Gastroesophageal sphincter (tissue), 4 donors: ENCODE measurements at regions not wholly inside any gene's neighbourhood (a gene's known extent, or its start where the extent isn't known, plus 50 kb on each side); places are given as distances from the start of the nearest gene placed in this dataset.

ENCODE experiments used
- ATAC-seq: fragments of 150-250 bp; one replicate; pipeline ENCODE4 v1.9.1; 2016; ENCODE audit warnings: mild to moderate bottlenecking, moderate library complexity
- H3K27ac ChIP-seq, 4 donors: fragments of 200-600 bp; sonication (generic) in 3 of 4; 1 replicate in 3 of 4; 2 replicates in 1 of 4; pipeline ENCODE4 v1.5.1; 2016 to 2019
- H3K27me3 ChIP-seq: fragments of 200-600 bp; sonication (generic); one replicate; pipeline ENCODE4 v1.5.1; 2019
- H3K36me3 ChIP-seq, 2 donors: fragments of 200-600 bp; sonication (generic); one replicate each; pipeline ENCODE4 v1.5.1; 2019; ENCODE audit warnings: control low read depth in 1 of 2
- H3K4me1 ChIP-seq, 3 donors: fragments of 200-600 bp; sonication (generic); 1 replicate in 2 of 3; 2 replicates in 1 of 3; pipeline ENCODE4 v1.5.1; 2016 to 2019; ENCODE audit warnings: control low read depth in 2 of 3
- H3K4me3 ChIP-seq, 2 donors: fragments of 200-600 bp; sonication (generic); one replicate each; pipeline ENCODE4 v1.5.1; 2019; ENCODE audit warnings: mild to moderate bottlenecking in 1 of 2, moderate library complexity in 1 of 2
- H3K9me3 ChIP-seq, 3 donors: fragments of 200-600 bp; sonication (generic); one replicate each; pipeline ENCODE4 v1.5.1; 2017 to 2019; ENCODE audit warnings: control low read depth in 2 of 3
- EP300 ChIP-seq: sonication (generic); formaldehyde crosslinking; IDR thresholded peaks from one replicate; pipeline ENCODE4 v1.6.1; 2017; ENCODE audit warnings: antibody characterized with exemption, mild to moderate bottlenecking
- POLR2A ChIP-seq, 2 donors: fragments of 450-650 bp; IDR thresholded peaks; one replicate each; pipeline ENCODE4 v1.6.1; 2017; ENCODE audit warnings: antibody characterized with exemption in 2 of 2, mild to moderate bottlenecking in 2 of 2, moderate library complexity in 1 of 2
- POLR2AphosphoS5 ChIP-seq: sonication (generic); formaldehyde crosslinking; IDR thresholded peaks from one replicate; pipeline ENCODE4 v1.6.1; 2017; ENCODE audit warnings: antibody characterized with exemption
- WGBS, 2 donors: methylation state at CpG; one replicate each; pipeline ENCODE4 v1.1.5; 2018; ENCODE audit warnings: low coverage in 1 of 2; 5-methylcytosine and 5-hydroxymethylcytosine counted together
- TF ChIP-seq, protein P1 (sequence below), 4 experiments: fragments of 200-600 bp in 2 of 4; fragments of 450-650 bp in 2 of 4; sonication (generic) in 1 of 4; IDR thresholded peaks; one replicate each; pipeline ENCODE4 v1.5.1; 2017 to 2019; ENCODE audit warnings: antibody characterized with exemption in 4 of 4, mild to moderate bottlenecking in 2 of 4, moderate library complexity in 2 of 4

DNA sequence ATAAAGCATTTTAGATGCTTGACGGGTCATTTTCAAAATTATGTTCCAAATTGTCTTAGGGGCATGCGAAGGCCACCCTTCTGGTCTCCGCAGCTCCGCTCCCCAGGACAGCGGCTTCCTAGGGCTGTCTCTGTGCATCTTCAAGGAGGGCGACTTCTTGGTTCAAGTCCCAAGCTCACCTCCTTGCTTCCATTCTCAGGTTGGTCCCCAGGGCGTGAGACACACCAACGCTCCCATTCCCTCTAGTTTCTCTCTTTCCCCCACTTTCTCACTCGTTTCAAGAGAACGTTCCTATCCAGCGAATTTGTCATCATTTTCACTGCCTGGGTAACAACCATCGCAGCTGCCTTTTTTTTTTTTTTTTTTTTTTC, 109.4 kb upstream of the CCND2 start:
- WGBS, 2 donors, result 49 to 70% methylated on average over 9 to 11 of the region's 12 CpGs
- H3K9me3 ChIP-seq, result no peaks in the 10 kb centered on the region
- peak overlapping the region in 1 of 4 donors; percentile 75 for H3K27ac ChIP-seq

DNA sequence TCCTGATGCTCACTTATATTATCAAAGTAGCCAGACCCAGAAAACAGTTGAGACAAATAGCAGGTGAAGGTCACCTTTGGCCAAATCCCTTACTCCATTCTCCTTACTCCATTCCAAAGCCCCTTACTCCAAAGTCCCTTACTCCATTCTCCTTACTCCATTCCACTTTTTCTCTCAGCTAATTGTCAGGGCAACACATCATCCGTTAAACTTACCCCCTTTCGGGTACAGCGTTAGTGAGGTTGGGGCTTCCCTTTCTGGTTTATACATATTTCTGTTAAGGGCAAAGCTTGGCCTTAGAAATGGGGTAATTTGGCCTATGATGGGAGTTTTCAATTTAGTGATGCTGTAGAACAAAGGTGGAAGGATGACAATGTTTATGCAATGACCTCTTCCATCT, 111.8 kb upstream of the CCND2 start:
- H3K27ac ChIP-seq, result no peak overlapping the region
- H3K27me3 ChIP-seq, result peaks cover 7% of the 10 kb centered on the region
- H3K36me3 ChIP-seq, result no peaks in the 10 kb centered on the region
- H3K4me1 ChIP-seq, result peaks cover 0 to 15% (median 3%) of the 10 kb centered on the region in 3 donors
- no peaks in the 10 kb centered on the region for H3K9me3 ChIP-seq
- TF ChIP-seq POLR2A (IDR thresholded peaks at IDR 0.05) (no peak), POLR2AphosphoS5 (no peak), EP300 (no peak)
- TF ChIP-seq, protein P1, sequence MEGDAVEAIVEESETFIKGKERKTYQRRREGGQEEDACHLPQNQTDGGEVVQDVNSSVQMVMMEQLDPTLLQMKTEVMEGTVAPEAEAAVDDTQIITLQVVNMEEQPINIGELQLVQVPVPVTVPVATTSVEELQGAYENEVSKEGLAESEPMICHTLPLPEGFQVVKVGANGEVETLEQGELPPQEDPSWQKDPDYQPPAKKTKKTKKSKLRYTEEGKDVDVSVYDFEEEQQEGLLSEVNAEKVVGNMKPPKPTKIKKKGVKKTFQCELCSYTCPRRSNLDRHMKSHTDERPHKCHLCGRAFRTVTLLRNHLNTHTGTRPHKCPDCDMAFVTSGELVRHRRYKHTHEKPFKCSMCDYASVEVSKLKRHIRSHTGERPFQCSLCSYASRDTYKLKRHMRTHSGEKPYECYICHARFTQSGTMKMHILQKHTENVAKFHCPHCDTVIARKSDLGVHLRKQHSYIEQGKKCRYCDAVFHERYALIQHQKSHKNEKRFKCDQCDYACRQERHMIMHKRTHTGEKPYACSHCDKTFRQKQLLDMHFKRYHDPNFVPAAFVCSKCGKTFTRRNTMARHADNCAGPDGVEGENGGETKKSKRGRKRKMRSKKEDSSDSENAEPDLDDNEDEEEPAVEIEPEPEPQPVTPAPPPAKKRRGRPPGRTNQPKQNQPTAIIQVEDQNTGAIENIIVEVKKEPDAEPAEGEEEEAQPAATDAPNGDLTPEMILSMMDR (IDR thresholded peaks at IDR 0.05), result no peak
- H3K4me3 ChIP-seq, result no peak overlapping the region
- ATAC-seq, result no peak
- whole genome bisulfite sequencing, 2 donors, result 83% methylated on average over 3 of the region's 3 CpGs; no CpG with 5 or more reads in 1 of the 2 donors

More for the DNA sequence above, 109.4 kb upstream of the CCND2 start:
- H3K36me3 ChIP-seq, result no peaks in the 10 kb centered on the region
- H3K27me3 ChIP-seq, result peaks cover 14% of the 10 kb centered on the region
- peak overlapping the region in 1 of 2 donors; percentile 55 for H3K4me3 ChIP-seq
- no peak for ATAC-seq
- TF ChIP-seq POLR2A (IDR thresholded peaks at IDR 0.05), result no peak
- TF ChIP-seq EP300, result no peak
- TF ChIP-seq, protein P1 (IDR thresholded peaks at IDR 0.05), result no peak
- no peak for TF ChIP-seq POLR2AphosphoS5
- peaks cover 0 to 15% (median 3%) of the 10 kb centered on the region in 3 donors for H3K4me1 ChIP-seq

DNA sequence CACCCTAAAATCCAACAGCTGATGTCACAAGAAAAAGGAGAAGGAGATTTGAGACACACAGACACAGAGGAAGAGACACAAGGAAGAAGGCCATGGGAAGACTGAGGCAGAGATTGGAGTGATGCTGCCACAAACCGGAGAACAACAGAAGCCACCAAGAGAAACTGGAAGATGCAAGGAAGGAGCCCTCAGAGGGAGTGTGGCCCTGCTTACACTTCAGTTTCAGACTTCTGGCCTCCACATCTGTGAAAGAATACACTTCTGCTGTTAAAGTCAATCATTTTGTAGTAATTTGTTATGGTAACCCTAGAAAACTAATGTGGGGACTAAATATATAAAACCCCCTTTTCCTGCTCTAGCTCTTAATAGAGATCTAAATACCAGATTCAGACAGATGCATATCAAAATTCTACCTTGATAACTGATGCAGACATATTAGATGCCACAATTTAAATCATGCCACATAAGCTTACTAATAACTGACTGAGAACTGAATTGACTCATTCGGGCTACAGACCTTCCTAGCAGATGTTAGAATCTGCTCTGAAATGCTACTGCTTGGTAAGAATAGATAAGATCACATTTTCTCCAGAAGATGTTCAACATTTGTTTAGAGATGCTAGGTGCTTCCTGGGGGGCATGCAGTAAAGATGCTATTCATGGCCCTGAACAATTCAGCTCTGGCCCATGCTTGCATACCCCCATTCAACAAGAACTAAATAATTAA, 113.1 kb upstream of the CCND2 start:
- peaks cover 6% of the 10 kb centered on the region for H3K27me3 ChIP-seq
- WGBS, 2 donors, result 86 to 100% methylated on average over 2 of the region's 2 CpGs

DNA sequence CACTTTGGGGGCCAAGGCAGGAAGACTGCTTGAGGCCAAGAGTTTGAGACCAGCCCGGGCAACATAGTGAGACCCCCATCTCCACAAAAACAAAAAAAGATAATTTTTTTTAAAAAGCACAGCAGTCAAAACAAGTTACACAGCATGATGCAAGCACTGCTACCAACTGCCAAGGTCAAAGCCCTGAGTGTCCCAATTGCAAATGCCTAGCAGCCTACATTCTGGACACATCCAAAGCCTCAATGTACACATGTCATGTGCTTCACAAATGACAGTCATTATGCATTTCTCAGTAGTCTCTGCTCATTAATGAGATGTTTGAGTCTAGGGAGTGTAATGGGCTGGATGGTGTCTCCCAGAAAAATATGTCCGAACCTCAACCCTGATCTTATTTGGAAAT, 113.7 kb upstream of the CCND2 start:
- Histone ChIP-seq H3K27me3 (no peaks in the 10 kb centered on the region), H3K4me1 (peaks cover 0 to 9% (median under 1%) of the 10 kb centered on the region in 3 donors), H3K27ac (no peak overlapping the region), H3K9me3 (no peaks in the 10 kb centered on the region), H3K4me3 (no peak overlapping the region), H3K36me3 (no peaks in the 10 kb centered on the region)
- WGBS, 2 donors, result 86 to 93% methylated on average over 1 to 2 of the region's 2 CpGs
- no peak for ATAC-seq
- TF ChIP-seq, protein P1 (IDR thresholded peaks at IDR 0.05), result no peak
- TF ChIP-seq EP300, result no peak
- no peak for TF ChIP-seq POLR2AphosphoS5

More for the DNA sequence above, 113.1 kb upstream of the CCND2 start:
- H3K36me3 ChIP-seq, result no peaks in the 10 kb centered on the region
- no peak overlapping the region for H3K27ac ChIP-seq
- no peak for ATAC-seq
- H3K9me3 ChIP-seq, result no peaks in the 10 kb centered on the region
- no peak overlapping the region for H3K4me3 ChIP-seq
- H3K4me1 ChIP-seq, result peaks cover 0 to 15% (median 3%) of the 10 kb centered on the region in 3 donors
- TF ChIP-seq EP300 (no peak), POLR2A (IDR thresholded peaks at IDR 0.05) (no peak), POLR2AphosphoS5 (no peak)
- TF ChIP-seq, protein P1 (IDR thresholded peaks at IDR 0.05), result no peak

DNA sequence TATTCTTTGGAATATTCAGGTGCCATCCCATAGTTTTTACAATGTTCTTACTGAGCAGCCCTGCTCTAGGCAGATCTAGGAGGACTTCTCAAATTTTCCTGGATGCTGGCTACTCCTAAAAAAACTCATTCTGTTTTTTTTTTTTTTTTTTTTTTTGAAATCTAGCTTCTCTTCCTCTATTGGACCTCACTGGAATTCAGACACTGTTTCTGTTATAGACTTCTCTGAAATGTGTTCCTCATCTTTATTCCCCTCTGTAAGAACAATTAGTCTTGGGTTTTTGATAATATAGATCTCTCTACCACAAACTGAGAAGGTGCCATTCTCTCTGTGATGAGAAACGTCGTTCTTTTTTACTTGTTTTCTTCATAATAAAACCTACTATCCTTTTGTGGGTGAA, 115.3 kb upstream of the CCND2 start:
- Histone ChIP-seq H3K4me1 (no peaks in the 10 kb centered on the region), H3K27me3 (no peaks in the 10 kb centered on the region), H3K27ac (no peak overlapping the region), H3K9me3 (no peaks in the 10 kb centered on the region), H3K4me3 (no peak overlapping the region), H3K36me3 (no peaks in the 10 kb centered on the region)
- TF ChIP-seq POLR2AphosphoS5, result no peak
- TF ChIP-seq, protein P1 (IDR thresholded peaks at IDR 0.05), result no peak
- TF ChIP-seq POLR2A (IDR thresholded peaks at IDR 0.05), result no peak
- TF ChIP-seq EP300, result no peak
- no peak for ATAC-seq
- WGBS, 2 donors, result 79% methylated on average over 2 of the region's 2 CpGs; no CpG with 5 or more reads in 1 of the 2 donors
